IMR-90 (cell line): ENCODE measurements at regions not wholly inside any gene's neighbourhood (a gene's known extent, or its start where the extent isn't known, plus 50 kb on each side); places are given as distances from the start of the nearest gene placed in this dataset.

Experiments
- BHLHE40 ChIP-seq: fragments of 150-350 bp; IDR thresholded peaks from 2 replicates; pipeline ENCODE4 v1.6.1; 2016; ENCODE audit warnings: mild to moderate bottlenecking, low read depth, low read length
- CEBPB ChIP-seq: IDR thresholded peaks from 2 replicates; pipeline ENCODE4 v1.6.1; 2012; ENCODE audit warnings: low read depth, low read length, improper control_type of control experiment
- MAZ ChIP-seq: IDR thresholded peaks from 2 replicates; pipeline ENCODE4 v1.6.1; 2012; ENCODE audit warnings: low read depth, mild to moderate bottlenecking, low read length, improper control_type of control experiment, moderate library complexity, borderline replicate concordance
- MXI1 ChIP-seq: IDR thresholded peaks from 2 replicates; pipeline ENCODE4 v1.6.1; 2012; ENCODE audit warnings: low read depth, mild to moderate bottlenecking, low read length, moderate library complexity, borderline replicate concordance
- NFE2L2 ChIP-seq: fragments of 150-350 bp; IDR thresholded peaks from 2 replicates; pipeline ENCODE4 v1.6.1; 2016; ENCODE audit warnings: low read depth, mild to moderate bottlenecking, low read length
- POLR2A ChIP-seq: IDR thresholded peaks from 2 replicates; pipeline ENCODE4 v1.6.1; 2012; ENCODE audit warnings: mild to moderate bottlenecking, low read depth, low read length
- RAD21 ChIP-seq: IDR thresholded peaks from 2 replicates; pipeline ENCODE4 v1.6.1; 2012; ENCODE audit warnings: low read length, improper control_type of control experiment
- RCOR1 ChIP-seq: IDR thresholded peaks from 2 replicates; pipeline ENCODE4 v1.6.1; 2012; ENCODE audit warnings: mild to moderate bottlenecking, low read length, improper control_type of control experiment; ENCODE audit not compliant: insufficient replicate concordance
- RFX5 ChIP-seq: IDR thresholded peaks from 2 replicates; pipeline ENCODE4 v1.8.0; 2012; ENCODE audit warnings: low read depth, mild to moderate bottlenecking, low read length, moderate library complexity
- SMC3 ChIP-seq: fragments of 150-350 bp; IDR thresholded peaks from 2 replicates; pipeline ENCODE4 v1.6.1; 2016; ENCODE audit warnings: low read depth, mild to moderate bottlenecking, antibody characterized with exemption, low read length, moderate library complexity
- TF ChIP-seq, protein P1 (sequence below): conservative IDR thresholded peaks from 2 replicates; pipeline ENCODE4 v1.5.1; 2012; ENCODE audit warnings: mild to moderate bottlenecking, low read depth, low read length, improper control_type of control experiment
- TF ChIP-seq, protein P2 (sequence below): fragments of 150-350 bp; IDR thresholded peaks from 2 replicates; pipeline ENCODE4 v1.6.1; 2017; ENCODE audit warnings: mild to moderate bottlenecking, antibody characterized with exemption, low read length, low read depth

DNA sequence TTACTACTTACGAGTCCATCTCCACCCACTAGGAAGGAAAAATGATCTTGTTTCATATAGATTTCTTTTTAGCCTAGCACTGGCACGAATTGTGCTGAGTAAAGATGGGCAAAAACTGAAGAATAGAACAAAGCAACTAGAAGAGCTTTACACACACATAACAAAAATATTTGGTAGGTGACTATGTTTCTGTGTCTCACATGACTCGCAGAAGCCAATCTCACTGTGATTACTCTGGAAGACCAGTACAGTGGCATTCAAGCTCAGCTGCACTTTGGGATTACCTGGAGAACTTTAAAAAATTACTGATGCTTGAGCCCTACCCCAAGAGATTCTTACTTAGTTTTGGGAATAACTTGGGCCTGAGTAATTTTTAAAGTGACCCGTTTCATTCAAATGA lies 378.7 kb downstream of the METTL4 start:
- TF ChIP-seq POLR2A (no peak), MAZ (no peak), MXI1 (no peak), NFE2L2 (no peak), SMC3 (no peak), CEBPB (no peak), RAD21 (no peak), BHLHE40 (no peak), RFX5 (no peak), RCOR1 (no peak)
- TF ChIP-seq, protein P1, sequence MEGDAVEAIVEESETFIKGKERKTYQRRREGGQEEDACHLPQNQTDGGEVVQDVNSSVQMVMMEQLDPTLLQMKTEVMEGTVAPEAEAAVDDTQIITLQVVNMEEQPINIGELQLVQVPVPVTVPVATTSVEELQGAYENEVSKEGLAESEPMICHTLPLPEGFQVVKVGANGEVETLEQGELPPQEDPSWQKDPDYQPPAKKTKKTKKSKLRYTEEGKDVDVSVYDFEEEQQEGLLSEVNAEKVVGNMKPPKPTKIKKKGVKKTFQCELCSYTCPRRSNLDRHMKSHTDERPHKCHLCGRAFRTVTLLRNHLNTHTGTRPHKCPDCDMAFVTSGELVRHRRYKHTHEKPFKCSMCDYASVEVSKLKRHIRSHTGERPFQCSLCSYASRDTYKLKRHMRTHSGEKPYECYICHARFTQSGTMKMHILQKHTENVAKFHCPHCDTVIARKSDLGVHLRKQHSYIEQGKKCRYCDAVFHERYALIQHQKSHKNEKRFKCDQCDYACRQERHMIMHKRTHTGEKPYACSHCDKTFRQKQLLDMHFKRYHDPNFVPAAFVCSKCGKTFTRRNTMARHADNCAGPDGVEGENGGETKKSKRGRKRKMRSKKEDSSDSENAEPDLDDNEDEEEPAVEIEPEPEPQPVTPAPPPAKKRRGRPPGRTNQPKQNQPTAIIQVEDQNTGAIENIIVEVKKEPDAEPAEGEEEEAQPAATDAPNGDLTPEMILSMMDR = no peak
- TF ChIP-seq, protein P2, sequence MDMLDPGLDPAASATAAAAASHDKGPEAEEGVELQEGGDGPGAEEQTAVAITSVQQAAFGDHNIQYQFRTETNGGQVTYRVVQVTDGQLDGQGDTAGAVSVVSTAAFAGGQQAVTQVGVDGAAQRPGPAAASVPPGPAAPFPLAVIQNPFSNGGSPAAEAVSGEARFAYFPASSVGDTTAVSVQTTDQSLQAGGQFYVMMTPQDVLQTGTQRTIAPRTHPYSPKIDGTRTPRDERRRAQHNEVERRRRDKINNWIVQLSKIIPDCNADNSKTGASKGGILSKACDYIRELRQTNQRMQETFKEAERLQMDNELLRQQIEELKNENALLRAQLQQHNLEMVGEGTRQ = no peak
